ENCODE measurements at regions not wholly inside any gene's neighbourhood (a gene's known extent, or its start where the extent isn't known, plus 50 kb on each side); places are given as distances from the start of the nearest gene placed in this dataset.

DNA sequence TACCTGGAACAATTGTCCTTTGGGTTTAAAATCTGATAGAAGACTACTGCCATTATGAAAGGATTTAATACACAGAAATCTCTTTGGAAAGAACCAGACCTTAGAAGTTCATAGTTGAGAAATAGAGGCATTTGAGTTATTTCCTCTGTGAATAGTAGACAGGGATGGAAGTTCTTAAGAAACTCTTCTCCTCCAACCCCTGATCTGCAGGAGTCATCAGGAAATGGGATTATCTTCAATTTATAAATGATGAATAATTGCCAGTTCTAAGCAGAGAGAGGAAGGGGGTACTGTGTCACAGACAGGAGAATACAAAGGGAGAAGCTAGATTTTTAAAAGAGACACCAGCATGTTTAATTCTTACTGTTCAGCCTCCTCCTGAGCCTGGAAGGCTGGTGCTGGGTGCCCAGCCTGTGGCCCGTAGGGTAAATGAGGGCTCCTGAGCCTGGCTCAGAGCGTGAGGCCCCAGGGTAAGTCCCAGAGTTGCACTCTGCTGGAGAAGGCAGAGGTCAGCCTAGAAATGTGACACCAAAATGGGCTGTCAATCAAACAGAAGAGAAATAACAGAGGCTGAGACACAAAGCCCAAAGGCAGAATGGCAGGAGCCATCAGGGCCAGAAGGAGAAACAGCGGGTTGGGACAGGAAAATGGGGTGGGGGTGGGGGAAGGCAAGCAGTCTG lies 58.2 kb upstream of the PKDCC start:
- intact Hi-C loops (cut with DNase I; ENCODE audit: low total_unique reads): no loop called here
- Histone ChIP-seq H3K27me3 (no peaks in the 10 kb centered on the region), H3K4me3 (no peak overlapping the region), H3K4me1 (no peaks in the 10 kb centered on the region), H3K9me3 (no peaks in the 10 kb centered on the region), H3K36me3 (no peaks in the 10 kb centered on the region), H3K27ac (no peak overlapping the region)
- no peak for DNase-seq
- TF ChIP-seq POLR2A (IDR thresholded peaks at IDR 0.05): no peak
- TF ChIP-seq, protein P1, sequence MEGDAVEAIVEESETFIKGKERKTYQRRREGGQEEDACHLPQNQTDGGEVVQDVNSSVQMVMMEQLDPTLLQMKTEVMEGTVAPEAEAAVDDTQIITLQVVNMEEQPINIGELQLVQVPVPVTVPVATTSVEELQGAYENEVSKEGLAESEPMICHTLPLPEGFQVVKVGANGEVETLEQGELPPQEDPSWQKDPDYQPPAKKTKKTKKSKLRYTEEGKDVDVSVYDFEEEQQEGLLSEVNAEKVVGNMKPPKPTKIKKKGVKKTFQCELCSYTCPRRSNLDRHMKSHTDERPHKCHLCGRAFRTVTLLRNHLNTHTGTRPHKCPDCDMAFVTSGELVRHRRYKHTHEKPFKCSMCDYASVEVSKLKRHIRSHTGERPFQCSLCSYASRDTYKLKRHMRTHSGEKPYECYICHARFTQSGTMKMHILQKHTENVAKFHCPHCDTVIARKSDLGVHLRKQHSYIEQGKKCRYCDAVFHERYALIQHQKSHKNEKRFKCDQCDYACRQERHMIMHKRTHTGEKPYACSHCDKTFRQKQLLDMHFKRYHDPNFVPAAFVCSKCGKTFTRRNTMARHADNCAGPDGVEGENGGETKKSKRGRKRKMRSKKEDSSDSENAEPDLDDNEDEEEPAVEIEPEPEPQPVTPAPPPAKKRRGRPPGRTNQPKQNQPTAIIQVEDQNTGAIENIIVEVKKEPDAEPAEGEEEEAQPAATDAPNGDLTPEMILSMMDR (IDR thresholded peaks at IDR 0.05): no peak

- Histone ChIP-seq H3K4me3 (no peak overlapping the region), H3K27me3 (no peaks in the 10 kb centered on the region), H3K9me3 (no peaks in the 10 kb centered on the region), H3K36me3 (no peaks in the 10 kb centered on the region), H3K4me1 (no peaks in the 10 kb centered on the region), H3K27ac (no peak overlapping the region)
- intact Hi-C loops (cut with DNase I; ENCODE audit: low total_unique reads): no loop called here
- TF ChIP-seq, protein P1 (IDR thresholded peaks at IDR 0.05): no peak
- no peak for TF ChIP-seq POLR2A (IDR thresholded peaks at IDR 0.05)
- no peak for DNase-seq
These were observed 57.6 kb upstream of the PKDCC start for GRCh38 chr2:41990245-41990644.

DNA sequence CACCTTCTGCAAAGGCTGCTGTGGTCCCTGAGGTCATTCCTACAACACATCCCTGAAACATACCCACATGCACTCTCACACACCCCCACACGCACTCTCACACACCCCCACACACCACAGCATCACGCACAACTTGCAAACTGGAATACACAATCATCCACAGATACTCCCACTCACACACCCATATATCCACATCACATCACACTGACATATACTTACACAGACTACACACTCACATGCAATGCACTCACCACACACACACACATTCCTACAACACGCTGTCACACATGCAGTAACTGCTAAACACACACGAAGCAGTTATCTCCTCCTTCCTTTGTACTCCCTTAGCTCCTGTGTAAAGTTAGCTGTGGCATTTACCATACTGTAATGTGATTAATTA lies 57.1 kb upstream of the PKDCC start:
- no peak for DNase-seq
- H3K27me3 ChIP-seq: no peaks in the 10 kb centered on the region
- TF ChIP-seq, protein P1 (IDR thresholded peaks at IDR 0.05): no peak
- no peak for TF ChIP-seq POLR2A (IDR thresholded peaks at IDR 0.05)
- intact Hi-C loops (cut with DNase I; ENCODE audit: low total_unique reads): no loop called here
- no peaks in the 10 kb centered on the region for H3K36me3 ChIP-seq
- no peak overlapping the region for H3K4me3 ChIP-seq
- no peaks in the 10 kb centered on the region for H3K4me1 ChIP-seq
- H3K9me3 ChIP-seq: no peaks in the 10 kb centered on the region
- H3K27ac ChIP-seq: no peak overlapping the region

DNA sequence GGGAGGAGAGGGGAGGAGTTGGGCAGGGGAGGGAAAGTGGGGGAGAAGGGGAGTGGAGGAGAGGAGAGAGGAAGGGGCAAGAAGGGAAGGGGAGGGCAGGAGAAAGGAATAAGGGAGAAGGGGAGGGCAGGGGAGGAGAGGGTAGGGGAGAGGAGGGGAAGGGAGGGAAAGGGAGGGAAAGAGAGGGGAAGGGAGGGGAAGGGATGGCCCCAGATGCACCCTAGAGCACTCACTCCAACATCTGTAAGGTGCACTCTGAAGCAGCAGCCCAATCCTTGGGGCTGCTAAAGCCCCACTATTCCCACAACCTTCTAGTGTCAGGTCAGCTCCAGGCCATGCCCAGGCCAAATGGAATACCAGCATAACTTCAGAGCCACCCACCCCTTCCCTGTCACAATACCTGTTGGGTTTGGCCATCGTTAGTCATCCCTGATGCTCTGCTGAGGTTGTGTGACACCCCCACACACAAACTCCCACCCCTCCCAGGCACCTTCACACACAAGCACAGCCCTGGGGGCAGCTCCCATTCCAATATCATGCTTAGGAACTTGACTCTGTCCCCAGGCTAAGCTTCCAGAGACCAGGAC lies 55.7 kb upstream of the PKDCC start:
- Histone ChIP-seq H3K9me3 (no peaks in the 10 kb centered on the region), H3K27me3 (no peaks in the 10 kb centered on the region), H3K4me3 (no peak overlapping the region), H3K27ac (no peak overlapping the region), H3K4me1 (no peaks in the 10 kb centered on the region), H3K36me3 (no peaks in the 10 kb centered on the region)
- intact Hi-C loops (cut with DNase I; ENCODE audit: low total_unique reads): no loop called here
- no peak for DNase-seq
- no peak for TF ChIP-seq POLR2A (IDR thresholded peaks at IDR 0.05)
- TF ChIP-seq, protein P1 (IDR thresholded peaks at IDR 0.05): no peak

- no peaks in the 10 kb centered on the region for H3K36me3 ChIP-seq
- intact Hi-C loops (cut with DNase I; ENCODE audit: low total_unique reads): no loop called here
- H3K4me1 ChIP-seq: peaks cover 0 to 2% of the 10 kb centered on the region in 2 donors
- no peak overlapping the region for H3K4me3 ChIP-seq
- no peak for TF ChIP-seq POLR2A (IDR thresholded peaks at IDR 0.05)
- TF ChIP-seq, protein P1 (IDR thresholded peaks at IDR 0.05): no peak
- H3K27me3 ChIP-seq: no peaks in the 10 kb centered on the region
- no peak for DNase-seq
- no peaks in the 10 kb centered on the region for H3K9me3 ChIP-seq
- H3K27ac ChIP-seq: no peak overlapping the region
These were observed 55.0 kb upstream of the PKDCC start for GRCh38 chr2:41992671-41993434.

Measured in uterus (tissue), 3 donors.